Left lung (tissue), 4 donors: ENCODE measurements at regions not wholly inside any gene's neighbourhood (a gene's known extent, or its start where the extent isn't known, plus 50 kb on each side); places are given as distances from the start of the nearest gene placed in this dataset.

Source experiments
- ATAC-seq: fragments of 200-7000 bp; cut with Tn5 transposase; one replicate; pipeline ENCODE4 v1.9.1; 2020; ENCODE audit warnings: moderate library complexity
- DNase-seq, 4 donors: peaks; one replicate each; pipeline ENCODE4 v3.0.0-alpha.2; 2013 to 2020
- H3K27ac ChIP-seq, 2 donors: fragments of 200-600 bp; sonication (generic) in 1 of 2; one replicate each; pipeline versions ENCODE4 v1.5.0 to v1.8.0; 2020 to 2021
- H3K27me3 ChIP-seq, 2 donors: fragments of 200-600 bp; sonication (generic) in 1 of 2; one replicate each; pipeline versions ENCODE4 v1.5.0 to v1.8.0; 2020 to 2021
- H3K36me3 ChIP-seq, 2 donors: fragments of 200-600 bp; sonication (generic) in 1 of 2; one replicate each; pipeline versions ENCODE4 v1.5.0 to v1.8.0; 2020 to 2021
- H3K4me1 ChIP-seq, 2 donors: fragments of 200-600 bp; one replicate each; pipeline ENCODE4 v1.8.0; 2021
- H3K4me3 ChIP-seq, 2 donors: fragments of 200-600 bp; sonication (generic) in 1 of 2; one replicate each; pipeline versions ENCODE4 v1.5.0 to v1.8.0; 2020 to 2021; ENCODE audit warnings: mild to moderate bottlenecking in 1 of 2
- H3K9me3 ChIP-seq, 2 donors: fragments of 200-600 bp; sonication (generic) in 1 of 2; one replicate each; pipeline versions ENCODE4 v1.5.0 to v1.8.0; 2020 to 2021
- CTCF ChIP-seq, 2 donors: fragments of 200-600 bp; sonication (generic) in 1 of 2; IDR thresholded peaks; one replicate each; pipeline versions ENCODE4 v1.5.0 to v1.8.0; 2021; ENCODE audit warnings: antibody characterized with exemption in 2 of 2
- intact Hi-C, 2 donors: fragments of 100-400 bp; cut with DNase I; formaldehyde crosslinking; loops; one replicate each; pipeline versions ENCODE4 v1.11.2 to v1.14.2; 2022
- donor health status: DM: no; HTN: yes; CAD: no.
- donor health status: DM: no; HTN: no; CAD: no.

DNA sequence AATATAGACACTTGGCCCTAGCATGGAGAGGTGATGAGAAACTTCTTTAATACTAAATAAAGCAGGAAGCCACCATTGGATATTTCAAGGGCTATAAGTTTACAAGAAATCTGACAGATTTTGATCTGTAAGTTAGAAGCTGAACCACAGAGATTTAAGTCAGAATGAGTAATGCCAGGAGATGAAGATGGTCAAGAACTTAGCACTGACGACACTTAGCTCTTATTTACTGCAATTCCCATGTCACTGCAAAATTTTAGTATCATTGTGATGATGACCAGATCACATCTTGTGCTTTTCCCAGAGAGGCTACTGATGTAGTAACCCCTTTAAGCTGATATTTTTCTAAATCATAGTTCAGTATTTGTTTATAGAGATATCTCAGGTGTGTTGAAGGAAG is 59.4 kb upstream of the CD96 start:
- intact Hi-C loops = no loop called here
- ATAC-seq (no peak), DNase-seq (no peak)
- H3K27me3 ChIP-seq = no peaks in the 10 kb centered on the region
- no peaks in the 10 kb centered on the region for H3K4me1 ChIP-seq
- TF ChIP-seq CTCF (IDR thresholded peaks at IDR 0.05) = no peak
- H3K27ac ChIP-seq = no peak overlapping the region
- H3K36me3 ChIP-seq = no peaks in the 10 kb centered on the region
- H3K9me3 ChIP-seq = no peaks in the 10 kb centered on the region
- H3K4me3 ChIP-seq = no peak overlapping the region

GRCh38 chr3:111485086-111485485 is 56.9 kb upstream of the CD96 start:
- ATAC-seq = no peak
- Histone ChIP-seq H3K36me3 (no peaks in the 10 kb centered on the region), H3K9me3 (no peaks in the 10 kb centered on the region), H3K27ac (no peak overlapping the region), H3K4me1 (no peaks in the 10 kb centered on the region), H3K27me3 (no peaks in the 10 kb centered on the region), H3K4me3 (no peak overlapping the region)
- TF ChIP-seq CTCF (IDR thresholded peaks at IDR 0.05) = no peak
- intact Hi-C loops = no loop called here
- no peak for DNase-seq
